Central memory CD4-positive, alpha-beta T cell (primary cell): ENCODE measurements at regions not wholly inside any gene's neighbourhood (a gene's known extent, or its start where the extent isn't known, plus 50 kb on each side); places are given as distances from the start of the nearest gene placed in this dataset.
"Not testable (repeated sequence)": the region's sequence is repeated elsewhere in the genome, so short reads cannot be mapped to it uniquely, and the experiment has no call there.

Experiments
- DNase-seq: peaks from one replicate; pipeline ENCODE4 v3.0.0; 2022

- no peak for DNase-seq
Measured at GRCh38 chr4:124070688-124071484, 641.6 kb downstream of the ANKRD50 start.

GRCh38 chr4:124075276-124075675 is 637.3 kb downstream of the ANKRD50 start:
- not testable (repeated sequence) for DNase-seq

DNA sequence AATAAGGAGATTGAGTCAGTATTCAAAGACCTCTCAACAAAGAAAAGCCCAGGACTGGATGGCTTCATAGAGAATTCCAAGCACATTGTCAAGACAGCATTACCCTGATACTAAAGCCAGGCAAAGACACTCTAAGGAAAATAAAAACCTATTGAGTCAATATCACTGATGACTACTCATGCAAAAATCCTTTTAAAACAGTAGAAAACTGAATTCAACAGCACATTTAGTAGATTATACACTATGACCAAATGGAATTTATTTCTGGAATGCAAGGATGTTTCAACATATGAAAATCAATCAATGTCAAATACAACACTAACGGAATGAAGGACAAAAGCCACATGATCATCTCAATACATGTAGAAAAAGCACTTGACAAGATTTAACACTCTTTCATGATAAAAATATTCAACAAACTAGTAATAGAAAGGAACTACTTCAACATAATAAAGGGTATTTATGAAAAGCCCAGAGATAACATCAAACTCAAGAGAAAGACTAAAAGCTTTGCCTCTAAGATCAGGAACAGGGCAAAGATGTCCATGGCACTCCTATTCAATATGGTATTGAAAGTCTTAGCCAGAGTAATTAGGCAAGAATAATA is 633.3 kb downstream of the ANKRD50 start:
- DNase-seq = no peak

GRCh38 chr4:124083711-124084110 is 628.8 kb downstream of the ANKRD50 start:
- no peak for DNase-seq

- no peak for DNase-seq
Measured at GRCh38 chr4:124085561-124086180, 626.9 kb downstream of the ANKRD50 start.

DNA sequence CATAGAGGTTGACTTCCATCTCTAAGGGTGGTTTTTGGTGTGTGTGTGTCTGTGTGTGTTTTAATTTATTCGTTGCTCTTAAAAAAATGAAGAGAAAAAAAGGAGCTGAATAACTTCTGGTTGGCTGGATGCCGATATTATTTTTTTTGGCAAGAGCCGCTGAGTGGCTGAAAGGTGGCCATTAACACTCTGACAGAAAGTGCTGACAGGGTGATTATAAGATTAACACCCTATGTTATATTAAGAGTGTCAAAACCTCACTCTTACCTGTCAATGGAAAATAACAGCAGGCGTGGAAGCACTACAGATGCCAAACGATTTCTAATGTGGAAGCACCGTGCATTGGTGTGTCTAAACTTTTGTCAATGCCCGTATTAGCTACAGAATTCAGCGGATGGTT is 622.5 kb downstream of the ANKRD50 start:
- DNase-seq = no peak

DNA sequence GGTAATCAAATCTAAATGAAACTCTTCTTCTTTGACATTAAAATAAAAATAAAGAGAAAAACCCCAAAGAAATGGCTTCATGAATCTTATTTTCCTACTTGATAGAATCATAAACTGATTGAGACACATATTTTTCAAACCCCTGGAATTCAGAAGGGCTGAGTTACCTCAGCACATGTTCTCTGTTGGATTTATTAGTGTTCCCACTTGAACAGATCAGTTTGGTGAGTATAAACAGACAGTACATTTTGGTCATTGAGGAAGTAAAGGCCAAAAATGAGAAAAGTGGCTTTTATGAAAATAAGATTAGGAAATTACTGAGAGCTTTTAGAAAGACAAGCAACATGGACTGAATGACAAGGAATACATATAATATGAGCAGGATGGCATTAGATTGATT is 620.4 kb downstream of the ANKRD50 start:
- DNase-seq = no peak

DNA sequence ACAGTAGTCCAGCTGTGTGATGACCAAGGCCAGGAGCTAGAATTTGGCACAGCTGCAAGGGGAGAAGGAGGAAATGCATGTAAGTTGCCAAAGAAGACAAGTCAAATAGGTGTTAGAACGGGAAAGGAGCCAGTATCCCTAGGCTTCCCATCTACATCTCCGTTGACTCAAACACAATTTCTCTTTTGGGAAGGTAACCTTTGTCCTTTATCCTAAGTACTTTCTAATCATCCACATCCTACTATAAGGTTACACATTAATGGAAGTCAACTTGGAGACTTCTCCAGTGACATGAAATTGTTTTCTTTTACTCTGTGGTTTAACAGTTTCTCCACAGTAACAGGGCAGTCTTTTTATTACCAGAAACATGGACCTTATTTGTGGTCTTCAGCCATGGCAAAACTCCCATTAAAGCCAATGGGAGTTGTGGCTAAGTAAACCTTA is 620.0 kb downstream of the ANKRD50 start:
- no peak for DNase-seq

GRCh38 chr4:124095621-124096020 is 616.9 kb downstream of the ANKRD50 start:
- DNase-seq = no peak

DNA sequence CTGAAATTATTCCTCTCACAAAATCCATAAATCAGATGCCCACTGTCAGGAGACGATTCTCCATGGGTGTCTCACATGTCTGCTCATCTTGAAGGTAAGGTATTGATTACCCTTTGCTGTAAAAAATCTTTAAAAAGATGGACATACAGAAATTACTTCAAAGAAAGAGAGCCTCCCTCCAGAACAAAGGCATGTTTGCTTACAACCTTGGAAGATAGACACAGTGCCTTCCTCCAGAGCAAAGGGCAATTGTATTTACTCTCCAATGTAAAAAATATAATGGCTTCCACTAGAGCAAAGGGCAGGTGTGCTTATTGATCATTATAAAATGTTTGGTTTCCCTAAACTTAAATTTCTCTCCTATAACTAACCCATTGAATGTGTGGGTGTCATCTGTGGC is 616.2 kb downstream of the ANKRD50 start:
- no peak for DNase-seq

DNA sequence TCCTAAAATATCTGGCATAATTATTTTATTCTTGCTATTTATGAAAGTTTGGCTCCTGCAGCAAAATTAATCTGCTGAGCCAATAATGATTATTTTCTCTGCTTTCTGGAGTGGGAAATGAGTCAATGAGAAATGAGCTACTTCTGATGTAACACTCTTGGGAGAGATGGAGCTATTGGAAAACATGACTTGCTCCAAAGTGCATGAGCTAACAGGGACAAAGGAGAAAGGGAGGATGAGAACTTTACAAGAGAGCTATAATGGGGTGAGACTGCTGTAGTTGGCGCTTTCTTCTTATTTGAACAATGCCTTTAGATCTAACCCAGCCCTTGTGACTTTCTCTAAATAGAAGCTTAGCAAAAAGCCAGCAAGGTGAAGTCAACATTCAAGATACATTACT is 615.1 kb downstream of the ANKRD50 start:
- no peak for DNase-seq

GRCh38 chr4:124104101-124104500 is 608.4 kb downstream of the ANKRD50 start:
- no peak for DNase-seq

GRCh38 chr4:124104628-124105027 is 607.9 kb downstream of the ANKRD50 start:
- DNase-seq = no peak

DNA sequence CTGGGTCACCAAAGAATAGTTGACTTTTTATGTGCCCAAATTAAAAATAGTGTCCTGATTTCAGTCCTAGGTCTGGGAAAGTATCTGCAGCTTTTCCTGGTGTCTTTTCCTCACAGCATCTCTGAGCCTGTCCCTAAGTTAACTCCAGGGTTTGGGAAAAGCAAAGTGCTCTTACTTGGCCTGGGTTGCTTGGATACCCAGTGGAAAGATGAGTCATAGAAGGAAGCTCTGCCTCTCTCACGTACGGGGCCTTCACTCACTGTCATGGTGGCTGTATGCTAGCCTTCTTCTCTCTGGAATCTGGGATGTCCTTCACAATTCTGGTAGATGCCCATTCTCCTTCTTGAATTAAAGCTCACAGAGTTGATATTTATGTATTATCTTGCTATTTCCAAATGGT is 607.3 kb downstream of the ANKRD50 start:
- DNase-seq = no peak

- no peak for DNase-seq
Measured at GRCh38 chr4:124111411-124111810, 601.1 kb downstream of the ANKRD50 start.

GRCh38 chr4:124111922-124112321 is 600.6 kb downstream of the ANKRD50 start:
- DNase-seq = no peak

DNA sequence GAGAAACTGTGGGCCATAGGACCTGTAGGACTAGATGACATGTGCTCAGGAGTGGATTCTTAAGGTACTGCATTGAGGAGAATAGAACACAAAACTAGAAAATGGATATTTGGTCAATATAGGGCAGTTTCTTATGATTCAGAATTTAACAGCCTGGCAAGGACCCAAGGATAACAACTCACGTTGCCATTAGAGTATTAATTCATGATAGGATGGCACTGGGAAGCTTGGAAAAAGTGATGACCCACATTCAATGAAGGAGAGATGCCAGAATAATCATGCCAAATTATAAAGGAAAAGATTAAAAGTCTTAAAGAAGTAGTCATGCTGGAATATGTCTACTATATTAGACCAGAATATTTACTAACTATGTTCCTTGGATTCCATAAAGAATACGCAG is 594.5 kb downstream of the ANKRD50 start:
- no peak for DNase-seq

DNA sequence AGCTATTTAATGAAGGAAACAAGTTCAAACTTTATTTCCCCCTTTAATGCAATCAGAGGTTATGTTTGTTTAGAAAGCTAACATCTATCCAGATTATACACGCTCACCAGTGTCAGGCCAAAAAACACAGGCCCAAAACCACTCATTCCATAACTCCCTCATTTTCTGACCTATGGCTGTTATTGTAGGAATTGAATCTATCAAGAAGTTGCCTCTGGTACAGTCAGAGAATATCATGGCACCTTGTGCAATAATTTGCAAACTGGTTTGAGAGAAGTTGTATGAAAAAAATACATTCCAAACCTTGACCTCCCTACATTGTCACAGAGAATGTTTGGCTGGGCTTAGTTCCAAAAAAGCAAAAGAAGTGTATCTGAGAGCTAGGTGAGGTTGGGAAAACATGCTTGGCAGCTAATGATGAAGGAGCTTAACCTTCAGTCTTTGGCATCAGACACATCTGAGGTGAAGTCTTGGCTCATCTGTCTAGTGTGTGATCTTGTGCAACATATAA is 591.0 kb downstream of the ANKRD50 start:
- DNase-seq = no peak

- DNase-seq = no peak
Measured at GRCh38 chr4:124123181-124123580, 589.4 kb downstream of the ANKRD50 start.

DNA sequence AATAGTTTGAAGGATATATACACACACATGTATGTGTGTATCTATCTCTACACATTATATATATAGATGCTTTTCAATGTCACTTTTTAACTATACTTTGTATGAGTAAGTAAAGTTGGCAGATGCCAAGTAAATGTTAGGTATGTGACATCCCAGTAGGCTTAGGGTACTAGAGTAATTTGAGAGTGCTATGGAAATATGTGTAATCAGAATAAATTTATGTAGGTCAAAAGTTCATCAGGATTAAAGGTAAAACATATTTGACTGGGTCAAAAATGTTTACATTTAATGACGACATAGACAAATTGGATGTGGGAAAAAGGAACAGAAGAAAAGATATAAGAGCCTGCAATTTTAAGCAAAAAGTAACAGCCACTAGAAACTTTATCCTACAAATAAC is 588.8 kb downstream of the ANKRD50 start:
- no peak for DNase-seq

- DNase-seq = not testable (repeated sequence)
Measured at GRCh38 chr4:124131324-124131723, 581.2 kb downstream of the ANKRD50 start.

DNA sequence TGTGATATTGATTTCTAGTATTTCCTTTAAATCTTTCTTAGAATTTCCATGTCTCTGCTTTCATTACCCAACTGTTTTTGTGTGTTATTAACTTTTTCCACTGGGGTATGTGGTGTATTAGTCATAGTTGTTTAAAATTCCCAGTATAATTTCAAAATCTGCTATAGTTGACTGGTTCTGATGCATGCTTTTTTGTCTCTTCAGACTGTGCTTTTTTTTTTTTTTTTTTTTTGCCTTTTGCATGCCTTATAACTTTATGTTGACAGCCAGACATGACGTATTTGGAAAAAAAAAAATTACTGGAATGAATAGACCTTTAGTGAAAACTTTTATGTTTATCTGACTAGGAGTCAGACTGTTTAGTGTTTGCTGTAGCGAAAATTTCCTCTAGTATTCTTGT is 580.4 kb downstream of the ANKRD50 start:
- no peak for DNase-seq

DNA sequence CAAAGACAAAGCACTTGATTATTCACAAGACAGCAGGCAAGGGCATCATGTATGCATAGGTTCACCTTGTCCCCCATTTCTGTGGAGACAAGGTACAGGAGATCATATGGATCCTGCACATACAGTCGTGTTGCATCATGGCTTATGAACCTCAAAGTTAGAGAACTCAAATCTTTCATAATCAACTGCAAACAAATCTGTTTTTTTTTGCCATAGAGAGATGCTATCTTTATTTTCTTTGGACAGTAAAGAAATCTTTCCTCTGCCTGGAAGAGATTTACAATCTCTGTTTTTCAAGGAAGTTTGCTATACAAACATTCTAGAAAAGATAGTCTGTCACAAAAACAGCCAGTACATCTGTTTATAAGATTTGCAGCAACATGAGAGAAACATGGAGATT is 578.8 kb downstream of the ANKRD50 start:
- no peak for DNase-seq

DNA sequence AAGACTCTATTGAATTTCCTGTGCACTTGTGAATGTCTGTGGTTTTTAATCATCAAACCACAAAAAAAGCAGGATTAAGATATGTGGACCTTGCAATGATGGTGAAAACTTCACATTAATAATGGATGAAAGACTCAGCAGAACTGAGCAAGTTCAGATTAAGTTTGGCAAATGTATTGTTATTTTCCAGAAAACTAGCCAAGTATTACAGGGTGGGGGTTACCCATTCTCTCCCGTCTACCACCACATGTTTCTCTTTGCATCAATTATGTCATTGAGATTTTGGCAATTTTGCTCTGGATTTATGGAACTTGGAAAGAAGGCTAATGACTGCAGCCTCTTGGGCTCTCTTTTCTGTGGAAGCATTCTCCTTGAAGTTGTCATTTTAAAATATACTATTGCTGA is 577.1 kb downstream of the ANKRD50 start:
- DNase-seq = no peak
